ENCODE measurements at regions not wholly inside any gene's neighbourhood (a gene's known extent, or its start where the extent isn't known, plus 50 kb on each side); places are given as distances from the start of the nearest gene placed in this dataset.

- TF ChIP-seq TCF4 (CRISPR knock-in tag; IDR thresholded peaks at IDR 0.05; ENCODE audit: borderline replicate concordance) (no peak), ZFP30 (CRISPR knock-in tag; IDR thresholded peaks at IDR 0.05) (no peak), CREB5 (CRISPR knock-in tag; IDR thresholded peaks at IDR 0.05; ENCODE audit: low read depth) (no peak)
- TF ChIP-seq, protein P1, sequence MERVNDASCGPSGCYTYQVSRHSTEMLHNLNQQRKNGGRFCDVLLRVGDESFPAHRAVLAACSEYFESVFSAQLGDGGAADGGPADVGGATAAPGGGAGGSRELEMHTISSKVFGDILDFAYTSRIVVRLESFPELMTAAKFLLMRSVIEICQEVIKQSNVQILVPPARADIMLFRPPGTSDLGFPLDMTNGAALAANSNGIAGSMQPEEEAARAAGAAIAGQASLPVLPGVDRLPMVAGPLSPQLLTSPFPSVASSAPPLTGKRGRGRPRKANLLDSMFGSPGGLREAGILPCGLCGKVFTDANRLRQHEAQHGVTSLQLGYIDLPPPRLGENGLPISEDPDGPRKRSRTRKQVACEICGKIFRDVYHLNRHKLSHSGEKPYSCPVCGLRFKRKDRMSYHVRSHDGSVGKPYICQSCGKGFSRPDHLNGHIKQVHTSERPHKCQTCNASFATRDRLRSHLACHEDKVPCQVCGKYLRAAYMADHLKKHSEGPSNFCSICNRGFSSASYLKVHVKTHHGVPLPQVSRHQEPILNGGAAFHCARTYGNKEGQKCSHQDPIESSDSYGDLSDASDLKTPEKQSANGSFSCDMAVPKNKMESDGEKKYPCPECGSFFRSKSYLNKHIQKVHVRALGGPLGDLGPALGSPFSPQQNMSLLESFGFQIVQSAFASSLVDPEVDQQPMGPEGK (CRISPR knock-in tag; IDR thresholded peaks at IDR 0.05; ENCODE audit: borderline replicate concordance): no peak
Measured at GRCh38 chr14:49989966-49990365, 97.1 kb downstream of the ARF6 start.
